BE2C (cell line): ENCODE measurements at regions not wholly inside any gene's neighbourhood (a gene's known extent, or its start where the extent isn't known, plus 50 kb on each side); places are given as distances from the start of the nearest gene placed in this dataset.

ENCODE experiments used
- DNase-seq: peaks from one replicate; pipeline ENCODE4 v3.0.0-alpha.2; 2020
- H3K27me3 ChIP-seq: fragments of 250-450 bp; sonication (Bioruptor Pico); 2 replicates; pipeline ENCODE4 v1.5.1; 2020; ENCODE audit warnings: mild to moderate bottlenecking
- H3K36me3 ChIP-seq: fragments of 250-450 bp; sonication (Bioruptor Pico); 2 replicates; pipeline ENCODE4 v1.5.1; 2020; ENCODE audit warnings: mild to moderate bottlenecking
- H3K4me1 ChIP-seq: fragments of 250-450 bp; sonication (Bioruptor Pico); 2 replicates; pipeline ENCODE4 v1.5.1; 2020
- H3K4me3 ChIP-seq: 2 replicates; pipeline ENCODE4 v1.5.1; 2011; ENCODE audit warnings: low read depth, low read length
- H3K9me3 ChIP-seq: fragments of 250-450 bp; sonication (Bioruptor Pico); 2 replicates; pipeline ENCODE4 v1.5.1; 2020
- CTCF ChIP-seq: IDR thresholded peaks from 2 replicates; pipeline ENCODE4 v1.5.1; 2012; ENCODE audit warnings: mild to moderate bottlenecking, low read depth, low read length

- no peaks in the 10 kb centered on the region for H3K27me3 ChIP-seq
- H3K4me1 ChIP-seq = no peaks in the 10 kb centered on the region
- H3K36me3 ChIP-seq = no peaks in the 10 kb centered on the region
- H3K9me3 ChIP-seq = no peaks in the 10 kb centered on the region
- no peak for DNase-seq
- no peak for TF ChIP-seq CTCF
- H3K4me3 ChIP-seq = no peak overlapping the region
Measured at GRCh38 chr4:123748806-123749205, 352.2 kb downstream of the SPRY1 start.

- H3K4me1 ChIP-seq = no peaks in the 10 kb centered on the region
- no peaks in the 10 kb centered on the region for H3K36me3 ChIP-seq
- DNase-seq = no peak
- TF ChIP-seq CTCF = no peak
- no peak overlapping the region for H3K4me3 ChIP-seq
- H3K27me3 ChIP-seq = no peaks in the 10 kb centered on the region
- H3K9me3 ChIP-seq = no peaks in the 10 kb centered on the region
Measured at GRCh38 chr4:123749383-123749782, 352.8 kb downstream of the SPRY1 start.

- DNase-seq = no peak
- no peak overlapping the region for H3K4me3 ChIP-seq
- H3K4me1 ChIP-seq = no peaks in the 10 kb centered on the region
- no peaks in the 10 kb centered on the region for H3K27me3 ChIP-seq
- no peak for TF ChIP-seq CTCF
- no peaks in the 10 kb centered on the region for H3K36me3 ChIP-seq
- H3K9me3 ChIP-seq = no peaks in the 10 kb centered on the region
Measured at GRCh38 chr4:123750044-123750443, 353.4 kb downstream of the SPRY1 start.

- DNase-seq = no peak
- no peak overlapping the region for H3K4me3 ChIP-seq
- no peaks in the 10 kb centered on the region for H3K9me3 ChIP-seq
- H3K4me1 ChIP-seq = no peaks in the 10 kb centered on the region
- H3K36me3 ChIP-seq = no peaks in the 10 kb centered on the region
- TF ChIP-seq CTCF = no peak
- no peaks in the 10 kb centered on the region for H3K27me3 ChIP-seq
Measured at GRCh38 chr4:123755655-123756054, 359.1 kb downstream of the SPRY1 start.

GRCh38 chr4:123767806-123768205 is 371.2 kb downstream of the SPRY1 start:
- DNase-seq = no peak
- Histone ChIP-seq H3K27me3 (no peaks in the 10 kb centered on the region), H3K4me3 (no peak overlapping the region), H3K9me3 (no peaks in the 10 kb centered on the region), H3K4me1 (no peaks in the 10 kb centered on the region), H3K36me3 (no peaks in the 10 kb centered on the region)
- TF ChIP-seq CTCF = no peak

- DNase-seq = no peak
- no peak overlapping the region for H3K4me3 ChIP-seq
- H3K27me3 ChIP-seq = no peaks in the 10 kb centered on the region
- no peaks in the 10 kb centered on the region for H3K36me3 ChIP-seq
- no peak for TF ChIP-seq CTCF
- H3K9me3 ChIP-seq = no peaks in the 10 kb centered on the region
- no peaks in the 10 kb centered on the region for H3K4me1 ChIP-seq
Measured at GRCh38 chr4:123770884-123771283, 374.3 kb downstream of the SPRY1 start.
